ENCODE measurements at regions not wholly inside any gene's neighbourhood (a gene's known extent, or its start where the extent isn't known, plus 50 kb on each side); places are given as distances from the start of the nearest gene placed in this dataset.

GRCh38 chr7:124137664-124138063 is 104.8 kb upstream of the TMEM229A start:
- H3K36me3 ChIP-seq (ENCODE audit: insufficient read depth, low read length): no peaks in the 10 kb centered on the region
- H3K9me2 ChIP-seq (ENCODE audit: low read depth, low read length): no peaks in the 10 kb centered on the region
- no peak overlapping the region for H2AFZ ChIP-seq (ENCODE audit: low read length)
- H3K4me3 ChIP-seq (ENCODE audit: low read depth, low read length, poor library complexity, severe bottlenecking): no peak overlapping the region
- H3K27ac ChIP-seq (ENCODE audit: low read depth, low read length, poor library complexity, severe bottlenecking): no peak overlapping the region
- no peaks in the 10 kb centered on the region for H4K20me1 ChIP-seq (ENCODE audit: insufficient read depth, low read length)
- H3K79me2 ChIP-seq (ENCODE audit: insufficient read depth, low read length): no peaks in the 10 kb centered on the region
- H3K9me3 ChIP-seq (ENCODE audit: low read length): no peaks in the 10 kb centered on the region
- H3K27me3 ChIP-seq (ENCODE audit: insufficient read depth, low read length): no peaks in the 10 kb centered on the region
- H3K9ac ChIP-seq (ENCODE audit: low read length): no peak overlapping the region
- H3K4me2 ChIP-seq (ENCODE audit: low read length): no peak overlapping the region
- no peaks in the 10 kb centered on the region for H3F3A ChIP-seq (ENCODE audit: insufficient read depth, low read length)
- TF ChIP-seq EZH2 (IDR thresholded peaks at IDR 0.05; ENCODE audit: borderline replicate concordance, low read length): no peak
- TF ChIP-seq, protein P1, sequence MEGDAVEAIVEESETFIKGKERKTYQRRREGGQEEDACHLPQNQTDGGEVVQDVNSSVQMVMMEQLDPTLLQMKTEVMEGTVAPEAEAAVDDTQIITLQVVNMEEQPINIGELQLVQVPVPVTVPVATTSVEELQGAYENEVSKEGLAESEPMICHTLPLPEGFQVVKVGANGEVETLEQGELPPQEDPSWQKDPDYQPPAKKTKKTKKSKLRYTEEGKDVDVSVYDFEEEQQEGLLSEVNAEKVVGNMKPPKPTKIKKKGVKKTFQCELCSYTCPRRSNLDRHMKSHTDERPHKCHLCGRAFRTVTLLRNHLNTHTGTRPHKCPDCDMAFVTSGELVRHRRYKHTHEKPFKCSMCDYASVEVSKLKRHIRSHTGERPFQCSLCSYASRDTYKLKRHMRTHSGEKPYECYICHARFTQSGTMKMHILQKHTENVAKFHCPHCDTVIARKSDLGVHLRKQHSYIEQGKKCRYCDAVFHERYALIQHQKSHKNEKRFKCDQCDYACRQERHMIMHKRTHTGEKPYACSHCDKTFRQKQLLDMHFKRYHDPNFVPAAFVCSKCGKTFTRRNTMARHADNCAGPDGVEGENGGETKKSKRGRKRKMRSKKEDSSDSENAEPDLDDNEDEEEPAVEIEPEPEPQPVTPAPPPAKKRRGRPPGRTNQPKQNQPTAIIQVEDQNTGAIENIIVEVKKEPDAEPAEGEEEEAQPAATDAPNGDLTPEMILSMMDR (IDR thresholded peaks at IDR 0.05; ENCODE audit: low read length): no peak
- no peaks in the 10 kb centered on the region for H3K4me1 ChIP-seq (ENCODE audit: insufficient read depth, low read length, severe bottlenecking)

GRCh38 chr7:124124201-124124600 is 91.3 kb upstream of the TMEM229A start:
- H3K9ac ChIP-seq (ENCODE audit: low read length): no peak overlapping the region
- H3K36me3 ChIP-seq (ENCODE audit: insufficient read depth, low read length): no peaks in the 10 kb centered on the region
- no peak overlapping the region for H3K4me3 ChIP-seq (ENCODE audit: low read depth, low read length, poor library complexity, severe bottlenecking)
- no peaks in the 10 kb centered on the region for H3K79me2 ChIP-seq (ENCODE audit: insufficient read depth, low read length)
- no peak overlapping the region for H3K27ac ChIP-seq (ENCODE audit: low read depth, low read length, poor library complexity, severe bottlenecking)
- H3K4me2 ChIP-seq (ENCODE audit: low read length): no peak overlapping the region
- peaks cover 5% of the 10 kb centered on the region; the same call in 1 of the 2 replicates for H3K9me2 ChIP-seq (ENCODE audit: low read depth, low read length)
- H3F3A ChIP-seq (ENCODE audit: insufficient read depth, low read length): no peaks in the 10 kb centered on the region
- no peaks in the 10 kb centered on the region for H3K27me3 ChIP-seq (ENCODE audit: insufficient read depth, low read length)
- no peaks in the 10 kb centered on the region for H3K9me3 ChIP-seq (ENCODE audit: low read length)
- TF ChIP-seq EZH2 (IDR thresholded peaks at IDR 0.05; ENCODE audit: borderline replicate concordance, low read length): no peak
- TF ChIP-seq, protein P1 (IDR thresholded peaks at IDR 0.05; ENCODE audit: low read length): no peak
- no peak overlapping the region for H2AFZ ChIP-seq (ENCODE audit: low read length)
- no peaks in the 10 kb centered on the region for H3K4me1 ChIP-seq (ENCODE audit: insufficient read depth, low read length, severe bottlenecking)
- H4K20me1 ChIP-seq (ENCODE audit: insufficient read depth, low read length): no peaks in the 10 kb centered on the region

DNA sequence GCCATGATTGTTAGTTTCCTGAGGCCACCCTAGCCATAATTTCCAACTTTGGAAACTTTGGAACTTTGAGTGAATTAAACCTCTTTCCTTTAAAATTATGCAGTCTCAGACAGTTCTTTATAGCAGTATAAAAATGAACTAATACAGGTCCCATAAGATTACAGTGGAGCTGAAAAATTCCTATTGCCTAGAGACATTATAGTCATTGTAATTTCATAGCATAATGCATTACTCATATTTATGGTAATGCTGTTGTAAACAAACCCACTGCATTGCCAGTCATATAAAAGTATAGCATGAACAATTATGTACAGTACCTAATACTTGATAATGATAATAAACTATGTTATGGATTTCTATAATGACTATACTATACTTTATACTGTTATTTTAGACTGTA is 88.0 kb upstream of the TMEM229A start:
- Histone ChIP-seq H3K4me3 (ENCODE audit: low read depth, low read length, poor library complexity, severe bottlenecking) (no peak overlapping the region), H4K20me1 (ENCODE audit: insufficient read depth, low read length) (no peaks in the 10 kb centered on the region), H3K9ac (ENCODE audit: low read length) (no peak overlapping the region), H3F3A (ENCODE audit: insufficient read depth, low read length) (no peaks in the 10 kb centered on the region), H3K4me1 (ENCODE audit: insufficient read depth, low read length, severe bottlenecking) (no peaks in the 10 kb centered on the region), H3K36me3 (ENCODE audit: insufficient read depth, low read length) (no peaks in the 10 kb centered on the region), H3K9me3 (ENCODE audit: low read length) (no peaks in the 10 kb centered on the region), H3K27ac (ENCODE audit: low read depth, low read length, poor library complexity, severe bottlenecking) (no peak overlapping the region), H2AFZ (ENCODE audit: low read length) (no peak overlapping the region), H3K79me2 (ENCODE audit: insufficient read depth, low read length) (no peaks in the 10 kb centered on the region), H3K27me3 (ENCODE audit: insufficient read depth, low read length) (no peaks in the 10 kb centered on the region), H3K9me2 (ENCODE audit: low read depth, low read length) (peaks cover 5% of the 10 kb centered on the region; the same call in 1 of the 2 replicates), H3K4me2 (ENCODE audit: low read length) (no peak overlapping the region)
- no peak for TF ChIP-seq EZH2 (IDR thresholded peaks at IDR 0.05; ENCODE audit: borderline replicate concordance, low read length)
- TF ChIP-seq, protein P1 (IDR thresholded peaks at IDR 0.05; ENCODE audit: low read length): no peak

All from OCI-LY1 (cell line).